Nephron progenitor cell (in vitro differentiated cells): ENCODE measurements at regions not wholly inside any gene's neighbourhood (a gene's known extent, or its start where the extent isn't known, plus 50 kb on each side); places are given as distances from the start of the nearest gene placed in this dataset.

Source experiments
- DNase-seq: peaks from one replicate; pipeline ENCODE4 v3.0.0; 2021
- H3K27ac Mint-ChIP-seq: 2 replicates; pipeline ENCODE4 v1.8.0; 2021; ENCODE audit warnings: mild to moderate bottlenecking, moderate library complexity, mixed read lengths
- H3K27me3 Mint-ChIP-seq: 2 replicates; pipeline ENCODE4 v1.8.0; 2021; ENCODE audit warnings: mild to moderate bottlenecking, low read depth, mixed read lengths; ENCODE audit not compliant: poor library complexity
- H3K36me3 Mint-ChIP-seq: 2 replicates; pipeline ENCODE4 v1.8.0; 2021; ENCODE audit warnings: low read depth, mixed read lengths
- H3K4me1 Mint-ChIP-seq: 2 replicates; pipeline ENCODE4 v1.8.0; 2021; ENCODE audit warnings: mixed read lengths
- H3K4me3 Mint-ChIP-seq: 2 replicates; pipeline ENCODE4 v1.8.0; 2021; ENCODE audit warnings: mild to moderate bottlenecking, moderate library complexity, mixed read lengths
- H3K9me3 Mint-ChIP-seq: 2 replicates; pipeline ENCODE4 v1.8.0; 2021; ENCODE audit warnings: mild to moderate bottlenecking, moderate library complexity, mixed read lengths
- CTCF ChIP-seq: fragments of 200-600 bp; sonication (generic); IDR thresholded peaks from 2 replicates; pipeline ENCODE4 v1.5.0; 2021; ENCODE audit warnings: antibody characterized with exemption

GRCh38 chr5:92641031-92641962 is 939.7 kb downstream of the NR2F1-AS1 start:
- Mint-ChIP-seq H3K4me1 (peaks cover 85% of the 10 kb centered on the region), H3K9me3 (peaks cover 3% of the 10 kb centered on the region), H3K27ac (peak overlapping the region; percentile 68), H3K4me3 (peak overlapping the region; percentile 69), H3K36me3 (no peaks in the 10 kb centered on the region), H3K27me3 (no peaks in the 10 kb centered on the region)
- peak; percentile 24 for DNase-seq
- TF ChIP-seq CTCF = no peak

- no peaks in the 10 kb centered on the region for H3K36me3 Mint-ChIP-seq
- H3K9me3 Mint-ChIP-seq = no peaks in the 10 kb centered on the region
- TF ChIP-seq CTCF = no peak
- peak overlapping the region; percentile 68 for H3K27ac Mint-ChIP-seq
- peak overlapping the region; percentile 46 for H3K4me3 Mint-ChIP-seq
- peaks cover 92% of the 10 kb centered on the region for H3K4me1 Mint-ChIP-seq
- DNase-seq = no peak
- H3K27me3 Mint-ChIP-seq = no peaks in the 10 kb centered on the region
Measured at GRCh38 chr5:92640340-92640739, 940.7 kb downstream of the NR2F1-AS1 start.

DNA sequence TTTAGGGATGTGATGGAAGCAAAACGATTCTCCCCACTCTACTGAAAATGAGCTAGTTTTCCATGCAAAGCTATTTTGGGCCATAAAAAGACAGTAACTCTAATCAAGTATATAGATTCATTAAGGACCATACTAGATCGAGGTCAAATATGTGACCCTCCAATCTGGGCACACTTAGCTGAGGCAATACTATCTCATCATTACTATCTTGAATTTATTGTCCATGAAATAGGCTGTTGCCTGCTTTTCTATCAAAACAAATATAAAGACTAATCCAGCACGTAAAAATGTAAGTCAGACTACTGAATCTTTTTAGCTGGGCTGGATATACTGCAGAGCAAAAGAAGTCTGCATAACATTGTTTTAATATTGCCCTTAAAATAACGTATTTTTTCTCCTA is 943.1 kb downstream of the NR2F1-AS1 start:
- TF ChIP-seq CTCF = no peak
- Mint-ChIP-seq H3K4me1 (peaks cover 91% of the 10 kb centered on the region), H3K4me3 (no peak overlapping the region), H3K9me3 (no peaks in the 10 kb centered on the region), H3K27ac (no peak overlapping the region), H3K36me3 (no peaks in the 10 kb centered on the region), H3K27me3 (no peaks in the 10 kb centered on the region)
- DNase-seq = no peak

DNA sequence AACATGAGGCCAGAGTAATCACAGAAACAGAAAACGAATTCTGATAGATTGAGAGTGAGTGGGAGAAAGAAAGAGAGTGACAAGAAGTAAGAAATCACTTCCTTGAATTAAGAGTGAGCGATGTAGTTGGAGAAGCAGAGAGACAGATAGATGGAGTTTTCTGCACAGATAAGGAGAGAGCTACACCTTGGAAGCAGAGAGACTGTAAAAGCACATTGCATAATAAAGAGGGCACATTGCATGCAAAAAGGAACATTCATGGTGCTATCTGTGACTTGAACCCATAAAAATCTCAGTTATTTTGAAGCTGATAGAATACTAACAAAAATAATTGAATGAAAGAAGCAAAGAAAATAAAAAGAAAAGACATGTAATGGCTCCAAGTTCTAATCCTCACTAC is 943.8 kb downstream of the NR2F1-AS1 start:
- Mint-ChIP-seq H3K4me3 (no peak overlapping the region), H3K9me3 (peaks cover 5% of the 10 kb centered on the region), H3K4me1 (peaks cover 89% of the 10 kb centered on the region), H3K27me3 (no peaks in the 10 kb centered on the region), H3K27ac (peak overlapping the region; percentile 41), H3K36me3 (peaks cover 5% of the 10 kb centered on the region)
- TF ChIP-seq CTCF = no peak
- no peak for DNase-seq

DNA sequence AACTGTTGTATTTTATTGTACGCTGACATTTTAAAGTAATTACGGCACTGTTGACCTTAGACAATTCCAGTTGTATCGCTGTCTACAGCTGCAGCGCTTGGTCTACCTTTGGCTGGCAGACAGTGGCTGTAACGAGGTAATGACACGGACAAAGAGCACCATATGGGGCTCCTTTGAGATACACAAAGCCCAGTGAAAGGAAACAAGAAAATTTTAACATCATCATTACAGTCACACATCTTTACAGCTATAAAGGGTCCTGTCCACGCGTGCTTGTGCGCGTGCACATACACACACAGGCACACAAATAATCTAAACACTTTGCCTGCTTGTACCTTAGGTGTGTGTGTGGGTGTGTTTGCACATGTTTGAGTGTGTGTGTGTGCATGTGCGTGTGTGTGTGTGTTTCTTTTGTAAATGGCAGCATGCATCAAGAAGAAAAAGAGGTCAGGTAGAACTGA is 946.0 kb downstream of the NR2F1-AS1 start:
- H3K36me3 Mint-ChIP-seq = peaks cover 7% of the 10 kb centered on the region
- no peak for DNase-seq
- no peak overlapping the region for H3K4me3 Mint-ChIP-seq
- no peaks in the 10 kb centered on the region for H3K27me3 Mint-ChIP-seq
- no peak for TF ChIP-seq CTCF
- peaks cover 69% of the 10 kb centered on the region for H3K4me1 Mint-ChIP-seq
- H3K27ac Mint-ChIP-seq = peak overlapping the region; percentile 34
- peaks cover 9% of the 10 kb centered on the region for H3K9me3 Mint-ChIP-seq
